K562 (cell line): ENCODE measurements at regions not wholly inside any gene's neighbourhood (a gene's known extent, or its start where the extent isn't known, plus 50 kb on each side); places are given as distances from the start of the nearest gene placed in this dataset.

Experiments
- ARID3B ChIP-seq: fragments of 250-450 bp; sonication (Bioruptor Pico); IDR thresholded peaks from 2 replicates; pipeline ENCODE4 v1.4.0; 2020; ENCODE audit warnings: borderline replicate concordance
- BCOR ChIP-seq: fragments of 450-650 bp; IDR thresholded peaks from 2 replicates; pipeline ENCODE4 v1.6.1; 2016
- ELF4 ChIP-seq: fragments of 450-650 bp; formaldehyde crosslinking; IDR thresholded peaks from 2 replicates; pipeline ENCODE4 v1.4.0; 2022; ENCODE audit warnings: missing genetic modification characterization
- ETV1 ChIP-seq: fragments of 450-650 bp; conservative IDR thresholded peaks from 2 replicates; pipeline ENCODE4 v1.6.1; 2016; ENCODE audit warnings: missing genetic modification characterization, control low read depth, low read depth, missing compliant biosample characterization
- FUS ChIP-seq: fragments of 200-400 bp; formaldehyde crosslinking; optimal IDR thresholded peaks from 2 replicates; pipeline ENCODE3; 2017; ENCODE audit warnings: low read depth, low read length
- HLTF ChIP-seq: fragments of 450-650 bp; IDR thresholded peaks from 2 replicates; pipeline ENCODE4 v1.6.1; 2016
- POLR3A ChIP-seq: IDR thresholded peaks from 2 replicates; pipeline ENCODE4 v1.6.1; 2011; ENCODE audit warnings: borderline replicate concordance, mild to moderate bottlenecking, moderate library complexity; ENCODE audit not compliant: insufficient read length, insufficient read depth; ENCODE audit errors: extremely low read depth
- SOX6 ChIP-seq: fragments of 450-650 bp; IDR thresholded peaks from 2 replicates; pipeline ENCODE4 v1.6.1; 2014; ENCODE audit warnings: mild to moderate bottlenecking
- STAG1 ChIP-seq: sonication (generic); formaldehyde crosslinking; IDR thresholded peaks from 2 replicates; pipeline ENCODE4 v1.5.0; 2020; ENCODE audit warnings: missing genetic modification reagents, borderline replicate concordance
- TCF3 ChIP-seq: sonication (generic); formaldehyde crosslinking; IDR thresholded peaks from 2 replicates; pipeline ENCODE4 v1.4.0; 2020; ENCODE audit warnings: mild to moderate bottlenecking, missing genetic modification reagents
- XRCC3 ChIP-seq: fragments of 450-650 bp; IDR thresholded peaks from 2 replicates; pipeline ENCODE4 v1.6.1; 2017; ENCODE audit warnings: mild to moderate bottlenecking, moderate library complexity
- ZBTB34 ChIP-seq: fragments of 250-450 bp; sonication (Bioruptor Pico); IDR thresholded peaks from 2 replicates; pipeline ENCODE4 v1.8.0; 2021; ENCODE audit warnings: mild to moderate bottlenecking, moderate library complexity
- ZBTB40 ChIP-seq, 2 experiments: fragments of 450-650 bp in 1 of 2; sonication (generic) in 1 of 2; formaldehyde crosslinking in 1 of 2; IDR thresholded peaks; 2 replicates each; pipeline versions ENCODE4 v1.7.1 to v1.9.0; 2016 to 2022; ENCODE audit warnings: inconsistent platforms in 1 of 2, mild to moderate bottlenecking in 1 of 2, missing genetic modification reagents in 1 of 2
- ZEB2 ChIP-seq: fragments of 450-650 bp; IDR thresholded peaks from 2 replicates; pipeline ENCODE4 v1.6.1; 2016
- ZNF274 ChIP-seq: IDR thresholded peaks from 2 replicates; pipeline ENCODE4 v1.6.1; 2011; ENCODE audit warnings: low read depth, mild to moderate bottlenecking, low read length, moderate library complexity, borderline replicate concordance
- ZNF316 ChIP-seq: fragments of 450-650 bp; IDR thresholded peaks from 2 replicates; pipeline ENCODE4 v1.6.1; 2016

- TF ChIP-seq POLR3A (no peak), ZNF316 (no peak), XRCC3 (no peak), ELF4 (CRISPR knock-in tag) (0 out of 2 replicates have a peak, but pooled peaks have one; percentile 8), ARID3B (CRISPR knock-in tag) (no peak), ZBTB34 (CRISPR knock-in tag) (peak; percentile 35; the same call in 1 of the 2 replicates), STAG1 (CRISPR knock-in tag) (no peak), ZNF274 (no peak), ZBTB40 (IDR thresholded peaks at IDR 0.05) (no peak), ZBTB40 (CRISPR knock-in tag; IDR thresholded peaks at IDR 0.05) (no peak), HLTF (no peak), TCF3 (CRISPR knock-in tag) (no peak; the same call in 1 of the 2 replicates), FUS (no peak), SOX6 (no peak), ETV1 (tag) (peak; percentile 63), BCOR (no peak), ZEB2 (no peak)
These were observed 1313.5 kb upstream of the TMEM132C start (continued) for GRCh38 chr12:126953365-126953889.
